RCC 7860 (cell line): ENCODE measurements at regions not wholly inside any gene's neighbourhood (a gene's known extent, or its start where the extent isn't known, plus 50 kb on each side); places are given as distances from the start of the nearest gene placed in this dataset.
"Not testable (repeated sequence)": the region's sequence is repeated elsewhere in the genome, so short reads cannot be mapped to it uniquely, and the experiment has no call there.

Source experiments
- DNase-seq: peaks from one replicate; pipeline ENCODE4 v3.0.0-alpha.2; 2015; ENCODE audit warnings: low spot score
- FAIRE-seq: peaks from 2 replicates; lab custom pipeline; 2012; peaks lifted over from hg19 to GRCh38; lab: Jason Lieb, UNC

DNA sequence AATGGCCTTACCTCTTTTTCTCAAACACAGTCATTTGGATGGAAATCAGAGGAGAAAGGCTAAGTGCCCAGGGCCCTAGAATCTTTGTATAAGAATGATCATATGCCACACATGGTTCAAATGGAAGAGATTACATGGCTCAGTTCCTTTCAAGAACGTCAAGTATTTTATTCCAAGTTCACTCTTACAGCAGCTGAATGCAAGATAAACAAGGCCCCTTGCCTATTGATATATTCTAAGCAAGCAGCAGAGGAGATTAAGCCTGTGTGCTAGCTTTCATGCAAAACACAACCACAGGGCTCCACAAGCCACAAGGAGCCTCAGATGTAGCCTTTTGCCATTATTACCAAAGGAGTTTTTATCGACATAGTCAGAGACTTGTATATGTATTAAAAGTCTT, 55.3 kb upstream of the SLCO6A1 start:
- FAIRE-seq (no peak), DNase-seq (no peak)

DNA sequence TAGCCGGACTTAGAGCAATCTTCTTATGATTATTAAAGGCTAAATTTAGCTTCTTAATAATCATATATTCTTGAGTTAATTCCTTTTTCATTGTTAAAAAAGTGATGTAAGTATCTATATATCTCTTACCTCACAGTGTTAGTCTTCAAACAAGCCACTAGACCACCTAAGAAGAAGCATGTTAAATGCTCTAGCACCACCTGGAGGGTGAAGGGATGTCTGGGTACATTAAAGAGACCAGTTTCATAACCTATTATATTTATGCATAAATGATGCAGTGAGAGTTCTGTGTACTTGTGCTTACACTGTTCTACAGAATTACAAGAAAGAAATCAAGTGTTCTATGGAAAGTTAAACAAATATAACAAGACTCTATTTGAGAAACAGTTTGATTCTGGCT, 55.9 kb upstream of the SLCO6A1 start:
- FAIRE-seq (no peak), DNase-seq (no peak)

DNA sequence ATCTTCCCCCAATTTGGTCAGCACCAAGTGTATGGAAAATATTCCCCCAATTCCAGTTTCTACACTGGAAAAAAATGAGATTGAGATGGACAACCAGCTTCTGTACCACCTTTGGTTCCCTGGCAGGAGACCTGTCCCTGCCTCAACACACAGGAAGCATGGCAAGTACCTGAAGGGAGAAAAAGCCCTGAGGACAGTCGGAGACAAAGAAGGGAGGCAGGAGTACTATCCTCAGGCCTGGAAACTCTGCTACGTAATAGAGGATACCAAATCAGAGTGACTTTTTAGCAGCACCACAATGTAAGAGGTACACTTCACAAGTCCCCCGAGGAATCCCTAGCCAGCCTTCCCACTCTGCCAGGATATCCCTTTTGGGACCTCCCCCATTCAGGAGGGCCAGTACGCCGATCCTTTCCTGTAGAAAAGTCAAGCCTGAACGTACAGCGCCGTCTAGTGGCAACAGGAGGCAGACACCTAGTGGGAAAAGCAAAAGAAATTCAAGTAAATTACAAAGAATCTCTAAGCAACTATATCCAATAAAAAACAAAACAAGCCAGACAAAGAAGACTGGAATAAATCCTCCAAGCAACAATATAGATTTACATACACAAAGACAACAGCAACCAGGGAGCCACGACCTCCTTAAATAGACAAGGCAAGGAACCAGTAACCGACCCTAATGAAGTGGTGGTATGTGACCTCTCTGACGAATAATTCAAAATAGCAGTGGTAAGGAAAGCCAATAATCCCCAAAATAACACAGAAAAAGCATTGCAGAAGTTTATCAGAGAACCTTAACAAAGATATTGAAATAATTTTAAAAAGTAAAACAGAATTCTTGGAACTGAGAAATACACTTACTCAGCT, 63.3 kb upstream of the SLCO6A1 start:
- FAIRE-seq: no peak

DNA sequence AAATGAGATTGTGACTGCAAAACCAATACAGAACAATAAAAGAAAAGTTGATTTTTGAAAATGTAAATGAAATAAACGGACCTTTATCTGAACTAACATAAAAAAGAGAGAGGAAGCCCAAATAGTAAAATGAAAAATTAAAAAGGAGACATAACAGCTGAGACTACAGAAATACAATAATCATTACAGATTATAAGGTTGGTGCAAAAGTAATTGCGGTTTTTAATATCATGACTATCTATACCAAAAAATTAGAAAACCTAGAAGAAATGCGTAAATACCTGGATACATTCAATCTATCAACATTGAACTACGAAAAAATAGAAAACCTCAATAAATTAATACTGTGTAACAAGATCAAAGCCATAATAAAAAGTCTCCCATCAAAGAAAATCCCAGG, 71.9 kb upstream of the SLCO6A1 start:
- DNase-seq: no peak
- no peak for FAIRE-seq

More for the DNA sequence above, 63.3 kb upstream of the SLCO6A1 start:
- DNase-seq: no peak

DNA sequence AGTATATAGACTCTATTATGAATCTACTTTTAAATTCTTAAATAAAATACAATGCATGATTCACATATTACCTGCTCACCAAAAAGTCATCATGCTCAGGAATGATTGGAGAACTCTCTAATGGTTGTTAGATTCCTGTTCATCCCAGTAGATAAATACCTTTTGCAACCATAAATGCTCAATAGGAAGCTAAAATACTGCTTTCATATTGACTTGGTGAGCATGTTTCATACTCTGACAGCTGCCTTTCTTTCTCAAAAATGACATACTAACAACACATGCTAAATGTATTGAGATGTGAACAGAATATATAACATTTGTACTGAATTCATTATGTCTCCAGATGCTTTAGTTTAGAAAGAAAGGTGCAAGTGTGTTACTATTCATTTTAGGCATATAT, 79.6 kb upstream of the SLCO6A1 start:
- FAIRE-seq: no peak
- no peak for DNase-seq

DNA sequence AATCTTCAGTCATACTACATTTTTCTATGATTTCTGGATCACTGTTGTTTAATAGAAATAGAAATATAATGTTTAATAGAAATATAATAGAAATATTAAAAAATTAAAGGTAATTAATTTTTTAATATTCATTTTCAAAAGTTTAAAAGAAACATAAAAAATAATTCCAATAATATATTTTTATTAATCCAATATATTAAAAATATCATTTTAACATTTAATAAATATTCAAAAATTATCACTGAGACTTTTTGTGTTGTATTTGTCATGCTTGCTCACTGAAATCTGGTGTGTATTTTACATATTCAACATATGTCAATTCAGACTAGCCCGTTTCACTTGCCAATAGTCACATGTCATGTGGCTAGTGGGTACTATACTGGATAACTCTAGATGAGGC, 80.6 kb upstream of the SLCO6A1 start:
- DNase-seq (no peak), FAIRE-seq (peak; percentile 84)

DNA sequence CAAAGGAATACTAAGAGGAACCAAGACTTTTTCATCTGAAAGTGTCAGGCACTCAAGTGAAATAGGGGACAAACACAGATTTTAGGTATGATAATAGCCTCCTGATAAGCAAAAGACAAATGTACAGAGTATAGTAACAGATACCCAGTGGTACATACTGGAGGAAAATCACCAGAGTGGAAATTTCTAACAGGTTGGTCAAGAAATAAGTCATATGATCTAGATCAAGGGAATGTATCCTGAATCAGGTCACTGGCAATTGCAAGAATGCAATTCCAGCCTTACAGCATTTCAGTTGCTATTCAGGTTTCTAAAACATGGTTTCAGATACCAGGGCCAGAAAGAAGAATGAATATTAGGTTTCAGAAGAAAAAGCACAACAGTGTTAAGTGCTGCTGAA, 82.2 kb upstream of the SLCO6A1 start:
- FAIRE-seq (no peak), DNase-seq (no peak)

DNA sequence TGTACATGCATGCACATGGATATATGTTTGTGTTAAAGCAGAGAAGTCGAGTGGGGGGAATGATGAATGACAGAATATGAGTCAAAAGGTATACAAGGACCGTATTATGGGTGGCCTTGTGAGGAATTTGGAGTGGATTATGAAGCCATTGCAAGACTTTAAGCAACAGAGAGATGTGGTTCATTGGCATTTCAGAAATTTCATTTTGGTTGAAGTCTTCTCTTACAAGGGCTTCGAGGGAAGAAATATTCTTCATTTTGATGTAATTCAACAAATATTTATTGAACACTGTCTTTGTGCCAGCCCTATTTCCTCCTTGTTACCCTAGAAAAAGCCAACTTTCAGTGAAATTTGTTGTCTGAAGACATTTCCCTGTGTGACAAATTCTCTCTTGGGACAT, 83.9 kb upstream of the SLCO6A1 start:
- DNase-seq: no peak
- no peak for FAIRE-seq

DNA sequence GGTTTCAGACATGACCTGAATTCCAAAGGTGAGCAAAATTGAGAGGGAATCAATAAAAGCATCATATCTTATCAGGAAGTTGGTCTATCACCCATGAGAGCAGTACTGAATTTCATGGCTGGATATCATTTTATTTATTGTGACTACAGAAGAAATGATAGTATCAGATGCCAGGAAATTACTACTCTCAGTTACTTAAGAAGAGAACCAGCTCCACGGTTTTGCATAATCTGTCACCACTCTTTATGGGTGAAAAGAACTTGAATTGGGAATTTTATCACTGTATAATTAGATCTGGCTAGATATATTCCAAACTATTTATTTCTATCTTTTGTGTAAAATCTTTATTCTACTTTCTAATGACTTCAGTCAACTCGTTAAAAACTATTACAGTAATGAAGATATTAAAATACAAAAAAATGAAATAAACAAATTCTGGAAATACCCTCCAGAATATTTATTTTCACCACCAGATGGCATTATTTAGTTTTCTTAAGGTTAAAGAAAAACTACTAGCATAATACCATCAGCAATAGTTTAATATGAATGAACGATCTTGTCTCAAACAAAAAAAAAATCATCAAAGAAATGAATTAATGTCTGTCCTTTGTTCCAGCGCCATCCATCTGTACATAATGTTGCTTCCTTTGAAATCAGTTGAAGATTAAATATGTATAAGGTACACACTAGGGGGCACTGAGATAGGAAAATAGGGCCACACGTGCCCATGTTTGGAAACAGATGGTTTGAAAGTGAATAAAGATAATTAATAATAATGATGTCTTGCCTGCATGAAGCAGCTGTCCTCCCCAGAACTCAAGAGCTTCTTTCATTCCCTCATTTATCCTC, 84.7 kb upstream of the SLCO6A1 start:
- FAIRE-seq (peak; percentile 81), DNase-seq (no peak)

DNA sequence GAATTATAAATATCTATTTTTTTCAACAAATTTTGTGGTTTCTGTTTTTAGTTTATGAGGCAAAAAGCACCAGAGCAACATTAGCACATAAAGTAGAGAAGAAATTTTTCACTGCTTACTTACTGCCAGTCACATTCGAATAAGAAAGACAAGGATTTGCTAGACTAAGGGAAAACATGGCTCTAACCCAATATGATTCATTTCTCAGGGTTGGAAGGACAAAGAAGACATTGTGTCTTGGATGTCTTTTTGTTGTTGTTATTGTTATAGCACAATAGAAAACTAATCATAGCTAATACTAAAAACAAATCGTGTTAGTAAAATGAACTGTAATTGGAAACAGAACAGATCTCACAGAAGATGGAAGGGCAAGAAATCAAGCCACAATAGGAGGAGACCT, 90.9 kb upstream of the SLCO6A1 start:
- no peak for FAIRE-seq

DNA sequence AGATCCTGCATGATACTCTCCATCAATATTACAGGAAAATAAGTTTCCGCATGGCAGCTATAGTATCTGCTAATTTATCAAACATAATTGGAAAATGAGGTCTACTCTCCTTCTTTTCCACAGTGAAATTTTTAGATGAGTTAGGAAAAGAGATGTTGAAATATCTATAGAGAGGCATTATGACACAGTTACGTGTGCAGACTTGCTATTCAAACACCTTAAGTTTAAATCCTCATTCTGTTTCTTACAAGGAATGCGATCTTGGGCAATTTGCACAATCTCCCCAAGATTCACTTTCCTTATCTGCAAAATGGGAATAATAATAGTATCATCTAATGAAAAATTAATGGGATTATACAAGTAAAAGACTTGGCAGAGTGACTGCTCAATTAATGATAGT, 91.7 kb upstream of the SLCO6A1 start:
- DNase-seq: no peak

More for the DNA sequence above, 90.9 kb upstream of the SLCO6A1 start:
- DNase-seq: no peak

DNA sequence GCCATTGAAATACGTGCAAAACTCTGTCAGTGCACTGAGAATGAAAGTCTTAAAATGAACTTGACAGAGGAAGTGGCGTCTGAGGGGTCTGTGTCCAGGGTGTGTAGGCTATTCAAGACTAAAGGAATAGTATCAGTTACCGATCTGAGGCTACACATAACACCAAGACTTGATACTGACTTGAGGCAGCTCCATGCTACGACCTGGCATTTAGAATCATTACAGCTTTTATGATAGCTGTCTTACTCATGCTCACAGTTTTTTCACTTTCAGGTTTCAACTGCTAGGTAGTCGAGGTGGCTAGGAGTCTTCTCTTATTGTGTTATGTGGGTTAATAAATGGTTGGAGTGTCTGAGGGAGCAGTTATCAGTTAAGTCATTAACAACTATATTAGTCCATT, 92.8 kb upstream of the SLCO6A1 start:
- DNase-seq (no peak), FAIRE-seq (no peak)

More for the DNA sequence above, 91.7 kb upstream of the SLCO6A1 start:
- no peak for FAIRE-seq

DNA sequence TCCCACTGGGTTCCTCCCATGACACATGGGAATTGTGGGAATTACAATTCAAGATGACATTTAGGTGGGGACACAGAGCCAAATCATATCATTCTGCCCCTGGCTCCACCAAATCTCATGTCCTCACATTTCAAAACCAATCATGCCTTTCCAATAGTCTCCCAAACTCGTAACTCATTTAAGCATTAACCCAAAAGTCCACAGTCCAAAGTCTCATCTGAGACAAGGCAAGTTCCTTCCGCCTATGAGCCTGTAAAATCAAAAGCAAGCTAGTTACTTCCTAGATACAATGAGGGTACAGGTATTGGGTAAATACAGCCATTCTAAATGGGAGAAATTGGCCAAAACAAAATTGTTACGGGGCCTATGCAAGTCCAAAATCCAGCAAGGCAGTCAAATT, 93.8 kb upstream of the SLCO6A1 start:
- DNase-seq, FAIRE-seq: not testable (repeated sequence)

DNA sequence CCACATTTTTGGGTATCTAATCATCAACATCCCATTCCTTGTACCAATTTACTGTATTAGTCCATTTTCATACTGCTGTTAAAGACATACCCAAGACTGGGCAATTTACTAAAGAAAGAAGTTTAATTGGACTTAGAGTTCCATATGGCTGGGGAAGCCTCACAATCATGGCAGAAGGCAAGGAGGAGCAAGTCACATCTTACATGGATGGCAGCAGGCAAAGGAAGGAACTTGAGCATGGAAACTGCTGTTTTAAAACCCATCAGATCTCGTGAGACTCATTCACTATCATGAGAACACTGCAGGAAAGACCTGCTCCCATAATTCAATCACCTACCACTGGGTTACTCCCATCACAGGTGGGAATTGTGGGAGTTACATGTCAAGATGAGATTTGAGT, 95.4 kb upstream of the SLCO6A1 start:
- DNase-seq (no peak), FAIRE-seq (no peak)

DNA sequence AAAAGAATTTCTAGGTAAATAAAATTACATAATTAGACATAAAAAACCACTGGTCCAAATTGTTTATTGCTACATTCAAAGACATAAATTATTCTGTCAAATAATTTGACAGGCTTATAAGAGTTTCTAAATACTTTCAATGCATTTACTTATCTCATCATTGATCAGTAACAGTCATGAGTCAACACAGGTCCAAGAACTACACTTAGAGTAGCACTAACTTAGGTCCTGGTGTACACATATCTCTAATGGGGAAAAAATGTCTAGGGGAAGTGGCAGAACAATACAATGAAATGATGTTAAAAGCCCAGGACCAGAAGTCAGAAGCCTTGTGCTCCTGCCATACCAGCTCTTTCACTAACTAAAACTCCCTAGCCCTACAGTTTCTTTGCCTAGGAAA, 96.5 kb upstream of the SLCO6A1 start:
- no peak for DNase-seq
- FAIRE-seq: no peak

DNA sequence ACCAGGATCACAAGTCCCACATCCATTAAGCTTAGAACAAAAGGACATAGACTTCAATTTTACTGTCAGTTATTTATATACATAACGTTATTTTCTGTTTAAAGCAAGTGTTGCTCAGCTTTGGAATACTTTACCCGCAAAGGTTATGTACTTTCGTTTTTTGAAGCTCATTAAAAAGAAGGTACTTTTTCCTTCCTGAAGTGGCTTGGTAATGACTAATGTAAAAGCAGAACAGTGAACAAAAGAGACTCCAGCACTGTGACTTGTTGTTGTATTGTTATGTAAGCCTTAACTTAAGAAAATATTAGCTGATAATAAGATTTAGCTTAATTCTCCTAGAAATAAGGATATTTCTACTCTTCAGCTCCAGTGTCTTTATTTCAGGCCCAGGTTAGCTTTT, 97.3 kb upstream of the SLCO6A1 start:
- no peak for DNase-seq
- FAIRE-seq: no peak

DNA sequence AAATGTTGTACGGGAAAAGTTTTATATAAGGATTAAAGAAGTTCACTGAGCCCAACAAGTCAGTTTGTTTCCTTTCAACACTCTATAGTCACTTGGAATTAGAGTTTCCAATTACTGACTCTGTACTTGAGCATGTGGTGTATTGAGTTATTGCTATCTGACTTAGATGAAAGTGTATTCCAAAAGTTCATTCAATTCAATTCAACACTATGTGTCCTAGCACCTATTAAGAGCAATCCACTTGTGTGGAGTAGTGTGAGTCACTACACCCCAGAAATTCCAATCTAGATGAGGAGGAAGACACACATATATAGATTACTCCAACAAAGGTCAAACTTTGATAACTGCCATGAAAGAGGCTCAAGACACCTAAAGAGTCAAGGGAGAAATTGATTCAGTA, 98.2 kb upstream of the SLCO6A1 start:
- no peak for FAIRE-seq
- DNase-seq: no peak

DNA sequence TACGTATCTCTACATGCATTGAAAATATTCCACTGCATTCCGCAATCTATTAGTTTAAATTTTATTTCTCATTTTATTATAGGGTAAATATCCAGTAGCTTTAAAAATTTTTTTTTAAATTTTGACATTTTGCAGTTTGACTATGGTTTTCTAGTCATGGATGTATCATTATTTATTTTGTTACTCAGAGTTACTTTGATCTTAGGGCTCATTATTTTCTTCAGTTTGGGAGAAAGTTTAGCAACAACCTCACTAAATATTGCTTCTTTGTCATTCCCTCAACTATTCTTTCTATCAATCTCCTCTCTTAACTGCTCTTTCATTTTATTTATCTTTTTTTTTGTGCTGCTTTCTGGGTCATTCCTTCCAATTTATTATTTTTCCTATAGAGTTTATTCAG, 100.5 kb upstream of the SLCO6A1 start:
- FAIRE-seq: no peak
- no peak for DNase-seq

DNA sequence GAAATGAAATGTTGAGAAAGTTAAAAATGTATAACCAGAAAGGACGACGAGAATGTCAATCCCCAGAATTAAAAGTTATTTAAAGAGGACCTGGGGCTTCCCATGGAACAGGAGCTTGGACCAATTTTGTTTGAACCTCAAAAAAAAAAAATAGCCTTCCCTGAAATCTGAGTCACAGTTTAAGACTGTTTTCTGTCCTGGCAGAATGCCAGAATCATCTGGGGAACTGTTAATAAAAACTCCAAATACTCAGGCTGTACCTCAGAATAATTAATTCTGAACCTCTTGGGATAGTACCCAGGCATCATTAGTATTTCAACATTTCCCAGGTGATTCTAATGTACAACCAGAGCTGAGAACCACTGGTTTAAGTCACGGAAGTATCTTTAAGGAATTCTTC, 102.2 kb upstream of the SLCO6A1 start:
- DNase-seq (no peak), FAIRE-seq (no peak)

DNA sequence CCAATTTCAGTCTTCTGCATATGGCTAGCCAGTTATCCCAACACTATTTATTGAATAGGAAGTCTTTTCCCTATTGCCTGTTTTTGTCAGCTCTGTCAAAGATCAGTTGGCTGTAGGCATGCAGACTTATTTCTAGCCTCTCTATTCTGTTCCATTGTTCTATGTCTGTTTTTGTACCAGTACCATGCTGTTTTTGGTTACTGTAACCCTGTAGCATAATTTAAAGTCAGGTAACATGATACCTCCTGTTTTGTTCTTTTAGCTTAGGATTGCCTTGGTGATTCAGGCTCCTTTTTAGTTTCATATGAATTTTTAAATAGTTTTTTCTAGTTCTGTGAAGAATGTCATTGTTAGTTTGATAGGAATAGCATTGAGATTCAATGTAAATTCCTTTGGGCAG, 104.9 kb upstream of the SLCO6A1 start:
- FAIRE-seq (no peak), DNase-seq (no peak)

DNA sequence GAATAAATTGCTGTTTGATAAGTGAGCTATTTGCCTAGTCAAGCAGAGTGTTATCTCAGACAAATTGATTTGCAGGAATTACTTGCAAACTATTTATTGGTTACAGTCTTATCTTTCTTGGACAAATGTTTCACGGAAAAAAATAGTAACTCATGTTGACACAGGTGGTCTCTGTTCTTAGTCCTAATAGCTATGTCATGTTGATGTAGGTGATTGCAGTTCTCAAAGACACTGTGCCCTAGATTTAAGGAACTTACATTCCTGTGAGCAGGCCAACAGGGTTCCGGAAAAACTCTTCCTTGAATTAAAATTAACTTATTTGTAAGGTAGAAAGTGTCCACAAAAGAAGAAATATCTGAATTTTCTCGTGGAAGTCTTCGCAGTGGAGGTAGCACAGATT, 109.6 kb upstream of the SLCO6A1 start:
- FAIRE-seq: no peak
- no peak for DNase-seq

DNA sequence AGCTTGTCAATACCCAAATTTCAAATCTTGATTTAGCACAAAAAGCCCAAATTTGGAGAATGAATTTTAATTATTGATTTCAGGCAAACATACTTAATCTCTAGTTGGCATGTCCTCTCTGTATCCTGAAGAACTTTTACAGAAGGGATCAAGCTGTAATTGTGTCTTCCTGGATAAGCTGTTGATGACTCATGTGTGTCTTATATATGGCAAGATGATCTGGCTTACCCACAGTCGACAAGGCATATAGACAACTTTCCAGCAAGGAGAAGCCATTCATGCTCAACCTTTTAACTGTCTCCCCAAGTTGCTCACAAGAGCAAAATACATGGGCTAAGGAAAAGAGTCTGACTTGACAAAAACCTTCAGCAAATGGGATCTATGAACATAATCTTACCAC, 112.5 kb upstream of the SLCO6A1 start:
- FAIRE-seq: no peak
- DNase-seq: no peak
